MM.1S (cell line): ENCODE measurements at regions not wholly inside any gene's neighbourhood (a gene's known extent, or its start where the extent isn't known, plus 50 kb on each side); places are given as distances from the start of the nearest gene placed in this dataset.
A peak's percentile ranks its signal among the peaks of the same experiment; 100 is the strongest.

Source experiments
- DNase-seq: peaks from one replicate; pipeline ENCODE4 v3.0.0-alpha.2; 2015
- H2AFZ ChIP-seq: fragments of 300-600 bp; sonication (generic); 2 replicates; pipeline ENCODE4 v1.6.0; 2016; ENCODE audit warnings: antibody characterized with exemption, low read length
- H3F3A ChIP-seq: fragments of 300-600 bp; sonication (generic); 2 replicates; pipeline ENCODE4 v1.6.1; 2016; ENCODE audit warnings: mild to moderate bottlenecking, antibody characterized with exemption, low read length, moderate library complexity, mixed read lengths; ENCODE audit not compliant: insufficient read depth
- H3K27ac ChIP-seq: fragments of 300-600 bp; sonication (generic); 2 replicates; pipeline ENCODE4 v1.5.1; 2016; ENCODE audit warnings: mild to moderate bottlenecking, low read length
- H3K27me3 ChIP-seq: fragments of 300-600 bp; sonication (generic); replicated peaks from 2 replicates; pipeline ENCODE4 v1.6.0; 2016; ENCODE audit warnings: low read length; ENCODE audit not compliant: insufficient read depth
- H3K36me3 ChIP-seq: fragments of 300-600 bp; sonication (generic); replicated peaks from 2 replicates; pipeline ENCODE4 v1.6.1; 2016; ENCODE audit warnings: mild to moderate bottlenecking, low read length, mixed read lengths; ENCODE audit not compliant: insufficient read depth
- H3K4me1 ChIP-seq: fragments of 300-600 bp; sonication (generic); 2 replicates; pipeline ENCODE4 v1.6.1; 2016; ENCODE audit warnings: low read length, mixed read lengths
- H3K4me2 ChIP-seq: fragments of 300-600 bp; sonication (generic); 2 replicates; pipeline ENCODE4 v1.6.0; 2016; ENCODE audit warnings: low read depth, low read length
- H3K4me3 ChIP-seq: fragments of 300-600 bp; sonication (generic); 2 replicates; pipeline ENCODE4 v1.5.1; 2016; ENCODE audit warnings: low read length, mixed read lengths
- H3K79me2 ChIP-seq: fragments of 300-600 bp; sonication (generic); 2 replicates; pipeline ENCODE4 v1.6.1; 2016; ENCODE audit warnings: mixed run types, low read length, mixed read lengths
- H3K9ac ChIP-seq: fragments of 300-600 bp; sonication (generic); 2 replicates; pipeline ENCODE4 v1.6.1; 2016; ENCODE audit warnings: low read length, mixed read lengths
- H3K9me2 ChIP-seq: fragments of 300-600 bp; sonication (generic); replicated peaks from 2 replicates; pipeline ENCODE4 v1.6.1; 2016; ENCODE audit warnings: mild to moderate bottlenecking, low read length, mixed read lengths; ENCODE audit not compliant: insufficient read depth
- H3K9me3 ChIP-seq: fragments of 300-600 bp; sonication (generic); replicated peaks from 2 replicates; pipeline ENCODE4 v1.6.1; 2016; ENCODE audit warnings: mild to moderate bottlenecking, low read length, mixed read lengths; ENCODE audit not compliant: insufficient read depth
- H4K20me1 ChIP-seq: fragments of 300-600 bp; sonication (generic); 2 replicates; pipeline ENCODE4 v1.6.1; 2016; ENCODE audit warnings: mild to moderate bottlenecking, low read length, moderate library complexity, mixed read lengths; ENCODE audit not compliant: insufficient read depth
- EZH2 ChIP-seq: fragments of 300-600 bp; sonication (generic); optimal IDR thresholded peaks from 2 replicates; pipeline ENCODE3; 2017; ENCODE audit warnings: low read depth, mild to moderate bottlenecking, antibody characterized with exemption, low read length, mixed read lengths
- EZH2phosphoT487 ChIP-seq: fragments of 300-600 bp; sonication (generic); IDR thresholded peaks from 2 replicates; pipeline ENCODE4 v1.6.1; 2018; ENCODE audit warnings: antibody characterized with exemption, low read length
- TF ChIP-seq, protein P1 (sequence below): fragments of 300-600 bp; sonication (generic); IDR thresholded peaks from 2 replicates; pipeline ENCODE4 v1.5.1; 2016; ENCODE audit warnings: antibody characterized with exemption, low read length, mixed read lengths

DNA sequence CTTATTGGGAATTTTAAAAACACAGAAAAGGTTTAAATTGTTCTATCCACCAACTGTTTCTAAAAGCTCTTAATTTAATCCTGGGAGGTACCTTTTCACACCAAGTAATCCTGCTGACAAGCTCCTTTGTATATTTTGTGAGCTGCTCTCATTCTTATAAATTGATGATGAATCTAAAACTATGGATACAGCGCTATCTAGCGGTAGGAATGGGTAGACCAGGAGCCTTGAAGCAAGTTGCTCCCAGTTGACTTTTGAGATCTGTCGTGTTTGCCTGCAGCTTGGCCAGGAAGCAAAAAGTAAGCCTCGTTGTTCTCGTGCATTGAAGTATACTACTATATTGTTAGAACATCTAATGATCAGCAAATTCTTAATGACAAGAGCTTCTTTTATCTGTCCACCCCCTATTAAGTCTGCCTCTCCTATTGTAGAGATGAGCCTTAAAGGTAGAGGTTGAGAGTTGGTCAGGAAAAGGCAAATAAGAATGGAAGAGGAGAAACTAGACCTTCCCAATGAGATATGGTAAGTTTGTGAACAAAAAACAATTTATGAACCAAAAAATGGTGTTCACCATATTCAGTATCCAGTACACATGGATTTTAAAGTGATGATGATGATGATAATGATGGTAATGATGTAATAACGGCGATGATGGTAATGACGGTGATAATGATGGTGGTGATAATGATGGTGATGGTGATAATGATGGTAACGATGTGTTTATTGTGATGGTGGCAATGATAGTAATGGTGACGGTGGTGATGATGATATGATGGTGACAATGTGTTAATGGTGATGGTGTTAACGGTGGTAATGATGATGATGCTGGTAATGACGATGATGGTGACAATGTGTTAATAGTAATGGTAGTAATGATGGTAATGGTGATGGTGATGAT is 212.1 kb upstream of the NCKAP5 start:
- Histone ChIP-seq H3K79me2 (no peaks in the 10 kb centered on the region), H3F3A (no peaks in the 10 kb centered on the region), H3K4me3 (no peak overlapping the region), H4K20me1 (no peaks in the 10 kb centered on the region), H3K36me3 (no peaks in the 10 kb centered on the region), H3K9me3 (no peaks in the 10 kb centered on the region), H3K9ac (no peak overlapping the region), H3K9me2 (no peaks in the 10 kb centered on the region), H3K27ac (no peak overlapping the region), H3K4me1 (no peaks in the 10 kb centered on the region), H3K27me3 (no peaks in the 10 kb centered on the region), H2AFZ (no peak overlapping the region), H3K4me2 (no peak overlapping the region)
- TF ChIP-seq EZH2 (no peak), EZH2phosphoT487 (no peak)
- TF ChIP-seq, protein P1, sequence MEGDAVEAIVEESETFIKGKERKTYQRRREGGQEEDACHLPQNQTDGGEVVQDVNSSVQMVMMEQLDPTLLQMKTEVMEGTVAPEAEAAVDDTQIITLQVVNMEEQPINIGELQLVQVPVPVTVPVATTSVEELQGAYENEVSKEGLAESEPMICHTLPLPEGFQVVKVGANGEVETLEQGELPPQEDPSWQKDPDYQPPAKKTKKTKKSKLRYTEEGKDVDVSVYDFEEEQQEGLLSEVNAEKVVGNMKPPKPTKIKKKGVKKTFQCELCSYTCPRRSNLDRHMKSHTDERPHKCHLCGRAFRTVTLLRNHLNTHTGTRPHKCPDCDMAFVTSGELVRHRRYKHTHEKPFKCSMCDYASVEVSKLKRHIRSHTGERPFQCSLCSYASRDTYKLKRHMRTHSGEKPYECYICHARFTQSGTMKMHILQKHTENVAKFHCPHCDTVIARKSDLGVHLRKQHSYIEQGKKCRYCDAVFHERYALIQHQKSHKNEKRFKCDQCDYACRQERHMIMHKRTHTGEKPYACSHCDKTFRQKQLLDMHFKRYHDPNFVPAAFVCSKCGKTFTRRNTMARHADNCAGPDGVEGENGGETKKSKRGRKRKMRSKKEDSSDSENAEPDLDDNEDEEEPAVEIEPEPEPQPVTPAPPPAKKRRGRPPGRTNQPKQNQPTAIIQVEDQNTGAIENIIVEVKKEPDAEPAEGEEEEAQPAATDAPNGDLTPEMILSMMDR: peak; percentile 86
- peak; percentile 77 for DNase-seq

DNA sequence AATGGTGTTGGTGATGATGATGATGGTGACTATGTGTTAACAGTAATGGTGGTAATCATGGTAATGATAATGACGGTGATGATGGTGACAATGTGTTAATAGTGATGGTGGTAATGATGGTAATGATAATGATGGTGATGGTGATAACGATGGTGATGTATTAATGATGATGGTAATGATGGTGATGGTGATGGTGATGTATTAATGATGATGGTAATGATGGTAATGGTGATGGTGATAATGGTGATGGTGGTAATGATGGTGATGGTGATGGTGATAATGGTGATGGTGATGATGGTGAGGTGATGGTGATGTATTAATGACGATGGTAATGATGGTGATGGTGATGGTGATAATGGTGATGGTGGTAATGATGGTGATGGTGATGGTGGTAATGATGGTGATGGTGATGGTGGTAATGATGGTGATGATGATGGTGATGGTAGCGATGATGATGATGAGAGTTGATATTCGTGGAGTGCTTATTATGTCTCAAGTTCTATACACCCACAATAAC is 212.8 kb upstream of the NCKAP5 start:
- Histone ChIP-seq H3K36me3 (no peaks in the 10 kb centered on the region), H3K27me3 (no peaks in the 10 kb centered on the region), H3K4me1 (no peaks in the 10 kb centered on the region), H3K4me3 (no peak overlapping the region), H3K79me2 (no peaks in the 10 kb centered on the region), H2AFZ (no peak overlapping the region), H3K9me2 (no peaks in the 10 kb centered on the region), H3F3A (no peaks in the 10 kb centered on the region), H3K4me2 (no peak overlapping the region), H3K27ac (no peak overlapping the region), H3K9me3 (no peaks in the 10 kb centered on the region), H4K20me1 (no peaks in the 10 kb centered on the region), H3K9ac (no peak overlapping the region)
- no peak for DNase-seq
- TF ChIP-seq EZH2phosphoT487 (no peak), EZH2 (no peak)
- TF ChIP-seq, protein P1: no peak

DNA sequence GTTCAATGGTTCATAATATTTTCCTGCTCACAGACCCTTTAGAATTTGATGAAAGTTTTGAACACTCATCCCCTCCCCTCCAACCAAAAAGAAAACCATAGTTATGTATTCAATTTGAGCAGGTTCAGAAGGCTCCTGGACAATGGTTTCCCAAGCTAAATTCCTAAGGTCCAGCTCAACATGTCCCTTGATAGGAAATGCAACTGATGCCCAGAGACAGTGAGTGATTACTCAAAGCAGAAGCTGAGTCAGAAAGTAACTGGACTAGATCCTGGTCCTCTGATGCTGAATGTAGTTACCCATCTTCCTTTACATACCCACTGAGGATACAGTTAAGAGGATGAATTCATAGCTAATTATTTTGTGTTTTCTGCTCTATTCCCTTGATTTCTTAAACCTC is 218.9 kb upstream of the NCKAP5 start:
- H3K9me2 ChIP-seq: no peaks in the 10 kb centered on the region
- TF ChIP-seq, protein P1: no peak
- TF ChIP-seq EZH2phosphoT487 (no peak), EZH2 (no peak)
- no peaks in the 10 kb centered on the region for H3K36me3 ChIP-seq
- no peak overlapping the region for H3K4me2 ChIP-seq
- no peaks in the 10 kb centered on the region for H3K79me2 ChIP-seq
- DNase-seq: no peak
- no peaks in the 10 kb centered on the region for H3K27me3 ChIP-seq
- H3K27ac ChIP-seq: no peak overlapping the region
- no peak overlapping the region for H2AFZ ChIP-seq
- no peaks in the 10 kb centered on the region for H3K4me1 ChIP-seq
- no peaks in the 10 kb centered on the region for H4K20me1 ChIP-seq
- no peaks in the 10 kb centered on the region for H3K9me3 ChIP-seq
- H3K9ac ChIP-seq: no peak overlapping the region
- H3F3A ChIP-seq: no peaks in the 10 kb centered on the region
- no peak overlapping the region for H3K4me3 ChIP-seq
